ENCODE measurements at regions not wholly inside any gene's neighbourhood (a gene's known extent, or its start where the extent isn't known, plus 50 kb on each side); places are given as distances from the start of the nearest gene placed in this dataset.
A peak's percentile ranks its signal among the peaks of the same experiment; 100 is the strongest.

GRCh38 chr6:188821-189655 is 103.2 kb upstream of the DUSP22 start:
- TF ChIP-seq CTCF (IDR thresholded peaks at IDR 0.05), result peak; percentile 54 to 95 (median 68)
- TF ChIP-seq POLR2AphosphoS5 (IDR thresholded peaks at IDR 0.05), result no peak
- TF ChIP-seq POLR2A (IDR thresholded peaks at IDR 0.05), result no peak

Data from sigmoid colon (tissue), 4 donors.